H1 (cell line): ENCODE measurements at regions not wholly inside any gene's neighbourhood (a gene's known extent, or its start where the extent isn't known, plus 50 kb on each side); places are given as distances from the start of the nearest gene placed in this dataset.

Source experiments
- BACH1 ChIP-seq: IDR thresholded peaks from 2 replicates; pipeline ENCODE4 v1.6.1; 2012; ENCODE audit warnings: low read length, improper control_type of control experiment
- CREB1 ChIP-seq: IDR thresholded peaks from 2 replicates; pipeline ENCODE4 v1.6.1; 2012; ENCODE audit warnings: inconsistent platforms
- CTBP2 ChIP-seq: IDR thresholded peaks from 2 replicates; pipeline ENCODE4 v1.7.0; 2011; ENCODE audit warnings: borderline replicate concordance, mild to moderate bottlenecking, moderate library complexity, mixed read lengths, low read length; ENCODE audit not compliant: insufficient read depth, insufficient read length
- EZH2 ChIP-seq: fragments of 200-600 bp; sonication (generic); IDR thresholded peaks from 2 replicates; pipeline ENCODE4 v1.7.1; 2012; ENCODE audit warnings: low read depth, mild to moderate bottlenecking, moderate library complexity, low read length, inconsistent platforms; ENCODE audit not compliant: severe bottlenecking
- KDM1A ChIP-seq: fragments of 200-600, 300-600 bp; sonication (generic); IDR thresholded peaks from 2 replicates; pipeline ENCODE4 v1.7.1; 2016; ENCODE audit warnings: mild to moderate bottlenecking, low read length, borderline replicate concordance
- MAFK ChIP-seq: IDR thresholded peaks from 2 replicates; pipeline ENCODE4 v1.6.1; 2012; ENCODE audit warnings: low read depth, mild to moderate bottlenecking, improper control_type of control experiment, low read length
- NRF1 ChIP-seq: IDR thresholded peaks from 2 replicates; pipeline ENCODE4 v1.6.1; 2011; ENCODE audit warnings: mild to moderate bottlenecking, low read depth, low read length, improper control_type of control experiment
- TF ChIP-seq, protein P1 (sequence below), 3 experiments: IDR thresholded peaks; 1 replicate in 2 of 3; 2 replicates in 1 of 3; pipeline versions ENCODE4 v1.5.1 to v1.6.1; 2011; ENCODE audit warnings: low read length in 3 of 3, mild to moderate bottlenecking in 3 of 3, inconsistent platforms in 2 of 3, low read depth in 1 of 3, moderate library complexity in 1 of 3; ENCODE audit not compliant: insufficient read depth in 1 of 3; ENCODE audit errors: control extremely low read depth in 1 of 3
- TF ChIP-seq, protein P2 (sequence below): IDR thresholded peaks from 2 replicates; pipeline ENCODE4 v1.6.1; 2011; ENCODE audit warnings: low read depth, mild to moderate bottlenecking, low read length; ENCODE audit not compliant: insufficient read depth
- TF ChIP-seq, protein P3 (sequence below): IDR thresholded peaks from 2 replicates; pipeline ENCODE4 v1.6.1; 2012; ENCODE audit warnings: inconsistent platforms

DNA sequence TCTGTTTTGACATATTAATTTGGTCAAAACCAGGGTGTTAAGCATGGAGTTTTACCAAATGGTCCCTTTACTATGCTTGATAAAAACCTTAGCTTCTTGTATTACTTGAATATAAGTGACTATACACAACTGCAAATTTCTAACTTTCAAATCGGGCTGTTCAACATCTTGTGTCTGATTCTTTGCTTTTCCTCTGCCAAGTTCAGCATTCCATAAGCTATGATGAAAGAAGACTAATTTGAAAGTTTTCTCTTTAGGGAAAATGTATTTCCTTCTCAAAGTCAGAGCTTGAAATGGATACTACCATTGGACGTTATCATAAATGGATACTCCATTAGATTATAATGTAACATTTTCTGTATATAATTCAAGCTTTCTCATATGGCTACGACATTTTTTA is 792.9 kb downstream of the EFNA5 start (continued):
- TF ChIP-seq, protein P1, sequence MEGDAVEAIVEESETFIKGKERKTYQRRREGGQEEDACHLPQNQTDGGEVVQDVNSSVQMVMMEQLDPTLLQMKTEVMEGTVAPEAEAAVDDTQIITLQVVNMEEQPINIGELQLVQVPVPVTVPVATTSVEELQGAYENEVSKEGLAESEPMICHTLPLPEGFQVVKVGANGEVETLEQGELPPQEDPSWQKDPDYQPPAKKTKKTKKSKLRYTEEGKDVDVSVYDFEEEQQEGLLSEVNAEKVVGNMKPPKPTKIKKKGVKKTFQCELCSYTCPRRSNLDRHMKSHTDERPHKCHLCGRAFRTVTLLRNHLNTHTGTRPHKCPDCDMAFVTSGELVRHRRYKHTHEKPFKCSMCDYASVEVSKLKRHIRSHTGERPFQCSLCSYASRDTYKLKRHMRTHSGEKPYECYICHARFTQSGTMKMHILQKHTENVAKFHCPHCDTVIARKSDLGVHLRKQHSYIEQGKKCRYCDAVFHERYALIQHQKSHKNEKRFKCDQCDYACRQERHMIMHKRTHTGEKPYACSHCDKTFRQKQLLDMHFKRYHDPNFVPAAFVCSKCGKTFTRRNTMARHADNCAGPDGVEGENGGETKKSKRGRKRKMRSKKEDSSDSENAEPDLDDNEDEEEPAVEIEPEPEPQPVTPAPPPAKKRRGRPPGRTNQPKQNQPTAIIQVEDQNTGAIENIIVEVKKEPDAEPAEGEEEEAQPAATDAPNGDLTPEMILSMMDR (IDR thresholded peaks at IDR 0.05; ENCODE audit: control extremely low read depth in 1 of 3, insufficient read depth in 1 of 3, low read depth in 1 of 3, low read length in 3 of 3), result no peak
- TF ChIP-seq, protein P2, sequence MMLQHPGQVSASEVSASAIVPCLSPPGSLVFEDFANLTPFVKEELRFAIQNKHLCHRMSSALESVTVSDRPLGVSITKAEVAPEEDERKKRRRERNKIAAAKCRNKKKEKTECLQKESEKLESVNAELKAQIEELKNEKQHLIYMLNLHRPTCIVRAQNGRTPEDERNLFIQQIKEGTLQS, result no peak
- TF ChIP-seq MAFK, result no peak
- TF ChIP-seq KDM1A, result no peak
- no peak for TF ChIP-seq BACH1
- no peak for TF ChIP-seq CTBP2
- TF ChIP-seq NRF1, result no peak
- no peak for TF ChIP-seq CREB1
- TF ChIP-seq EZH2, result no peak
- TF ChIP-seq, protein P3, sequence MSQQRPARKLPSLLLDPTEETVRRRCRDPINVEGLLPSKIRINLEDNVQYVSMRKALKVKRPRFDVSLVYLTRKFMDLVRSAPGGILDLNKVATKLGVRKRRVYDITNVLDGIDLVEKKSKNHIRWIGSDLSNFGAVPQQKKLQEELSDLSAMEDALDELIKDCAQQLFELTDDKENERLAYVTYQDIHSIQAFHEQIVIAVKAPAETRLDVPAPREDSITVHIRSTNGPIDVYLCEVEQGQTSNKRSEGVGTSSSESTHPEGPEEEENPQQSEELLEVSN, result no peak
- TF ChIP-seq, all 59 proteins: peak for 0
